ENCODE measurements at regions not wholly inside any gene's neighbourhood (a gene's known extent, or its start where the extent isn't known, plus 50 kb on each side); places are given as distances from the start of the nearest gene placed in this dataset.

DNA sequence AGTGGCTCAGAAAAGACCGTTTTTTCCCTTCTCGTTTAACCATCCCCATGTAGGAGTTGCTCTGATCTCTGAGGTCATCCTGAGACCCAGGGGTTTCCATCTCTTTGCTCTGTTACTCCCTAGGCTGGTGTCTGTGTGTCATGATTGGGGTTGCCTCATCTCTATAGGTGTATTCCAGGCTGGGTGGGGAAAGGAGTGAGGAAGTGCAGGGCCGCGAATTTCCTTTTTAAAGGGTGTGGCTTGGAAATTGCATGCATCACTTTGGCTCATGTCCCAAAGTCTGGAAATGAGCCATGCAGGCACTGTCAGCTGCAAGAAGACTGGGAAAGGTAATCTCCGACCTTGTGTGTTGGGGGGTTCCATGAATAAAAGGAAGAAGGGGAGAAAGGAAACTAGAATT, 201.9 kb downstream of the AACS start:
- H3K4me3 ChIP-seq (ENCODE audit: low read depth, low read length) = no peak overlapping the region
- TF ChIP-seq, protein P1, sequence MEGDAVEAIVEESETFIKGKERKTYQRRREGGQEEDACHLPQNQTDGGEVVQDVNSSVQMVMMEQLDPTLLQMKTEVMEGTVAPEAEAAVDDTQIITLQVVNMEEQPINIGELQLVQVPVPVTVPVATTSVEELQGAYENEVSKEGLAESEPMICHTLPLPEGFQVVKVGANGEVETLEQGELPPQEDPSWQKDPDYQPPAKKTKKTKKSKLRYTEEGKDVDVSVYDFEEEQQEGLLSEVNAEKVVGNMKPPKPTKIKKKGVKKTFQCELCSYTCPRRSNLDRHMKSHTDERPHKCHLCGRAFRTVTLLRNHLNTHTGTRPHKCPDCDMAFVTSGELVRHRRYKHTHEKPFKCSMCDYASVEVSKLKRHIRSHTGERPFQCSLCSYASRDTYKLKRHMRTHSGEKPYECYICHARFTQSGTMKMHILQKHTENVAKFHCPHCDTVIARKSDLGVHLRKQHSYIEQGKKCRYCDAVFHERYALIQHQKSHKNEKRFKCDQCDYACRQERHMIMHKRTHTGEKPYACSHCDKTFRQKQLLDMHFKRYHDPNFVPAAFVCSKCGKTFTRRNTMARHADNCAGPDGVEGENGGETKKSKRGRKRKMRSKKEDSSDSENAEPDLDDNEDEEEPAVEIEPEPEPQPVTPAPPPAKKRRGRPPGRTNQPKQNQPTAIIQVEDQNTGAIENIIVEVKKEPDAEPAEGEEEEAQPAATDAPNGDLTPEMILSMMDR (IDR thresholded peaks at IDR 0.05; ENCODE audit: borderline replicate concordance, insufficient read depth, low read depth, low read length) = no peak

DNA sequence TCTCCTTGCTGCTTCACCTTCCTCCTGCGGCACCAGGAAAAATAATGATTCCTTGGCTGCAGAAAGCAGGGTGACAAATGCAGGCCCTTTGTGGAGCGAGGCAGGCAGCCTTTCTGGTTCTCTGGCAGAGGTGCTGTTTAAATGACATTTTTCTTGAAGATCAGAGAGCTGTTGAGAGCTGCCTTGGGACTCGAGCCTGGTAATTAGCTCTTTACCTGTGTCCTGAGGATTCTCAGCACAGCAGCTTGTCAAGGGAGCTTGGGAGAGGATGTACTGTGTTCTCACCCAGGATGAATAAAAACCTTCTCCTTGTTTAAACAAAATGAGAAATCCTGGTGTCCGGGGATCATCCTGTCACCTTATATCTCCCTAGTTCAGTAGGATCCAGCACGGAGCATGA, 204.0 kb downstream of the AACS start:
- no peak overlapping the region for H3K4me3 ChIP-seq (ENCODE audit: low read depth, low read length)
- TF ChIP-seq, protein P1 (IDR thresholded peaks at IDR 0.05; ENCODE audit: borderline replicate concordance, insufficient read depth, low read depth, low read length) = no peak

DNA sequence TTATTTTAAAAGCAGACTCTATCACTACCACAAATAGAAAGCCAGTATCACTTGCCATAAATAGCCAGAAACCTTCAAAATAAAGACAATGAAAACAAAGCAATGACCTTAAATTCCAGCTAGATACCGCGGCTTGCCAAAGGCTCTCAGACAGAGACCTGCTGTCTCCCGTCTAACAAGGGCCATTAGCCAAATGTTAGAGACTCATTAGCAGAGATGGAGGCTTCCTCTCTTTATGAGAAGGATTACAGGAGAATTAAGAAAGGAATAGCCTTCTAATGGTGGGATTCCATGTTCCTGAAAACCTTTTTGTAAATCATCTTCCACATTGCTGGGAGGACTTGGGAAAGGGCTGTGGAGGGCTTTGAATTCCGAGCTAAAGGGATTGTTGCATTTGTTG, 206.7 kb downstream of the AACS start:
- TF ChIP-seq, protein P1 (IDR thresholded peaks at IDR 0.05; ENCODE audit: borderline replicate concordance, insufficient read depth, low read depth, low read length) = no peak
- no peak overlapping the region for H3K4me3 ChIP-seq (ENCODE audit: low read depth, low read length)

DNA sequence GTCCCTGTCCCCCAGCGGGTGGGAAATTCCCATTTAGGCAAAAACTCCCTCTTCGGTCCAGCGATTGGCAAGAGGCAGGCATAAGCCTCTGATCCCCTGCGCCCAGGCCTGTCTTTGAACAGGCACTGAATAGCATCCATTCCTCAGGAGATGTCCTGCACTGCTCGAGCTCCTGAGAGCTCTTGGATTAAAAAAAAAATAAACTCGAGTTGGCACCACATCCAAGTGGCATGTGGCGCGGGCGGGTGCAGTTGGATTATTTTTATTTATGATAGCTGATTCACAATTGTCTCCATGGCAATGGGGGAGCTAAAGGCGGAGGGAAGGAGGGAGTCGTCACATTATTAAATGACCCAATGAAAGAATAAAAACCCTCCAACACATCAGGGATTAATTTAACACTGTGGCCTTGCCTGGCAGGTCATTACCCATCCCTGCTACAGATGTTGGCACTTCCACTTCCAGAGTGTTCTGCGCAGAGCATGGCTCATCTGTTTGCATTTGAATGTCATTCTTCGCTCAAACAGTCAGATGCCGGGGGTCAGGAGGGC, 207.2 kb downstream of the AACS start:
- TF ChIP-seq, protein P1 (IDR thresholded peaks at IDR 0.05; ENCODE audit: borderline replicate concordance, insufficient read depth, low read depth, low read length) = no peak
- H3K4me3 ChIP-seq (ENCODE audit: low read depth, low read length) = no peak overlapping the region

DNA sequence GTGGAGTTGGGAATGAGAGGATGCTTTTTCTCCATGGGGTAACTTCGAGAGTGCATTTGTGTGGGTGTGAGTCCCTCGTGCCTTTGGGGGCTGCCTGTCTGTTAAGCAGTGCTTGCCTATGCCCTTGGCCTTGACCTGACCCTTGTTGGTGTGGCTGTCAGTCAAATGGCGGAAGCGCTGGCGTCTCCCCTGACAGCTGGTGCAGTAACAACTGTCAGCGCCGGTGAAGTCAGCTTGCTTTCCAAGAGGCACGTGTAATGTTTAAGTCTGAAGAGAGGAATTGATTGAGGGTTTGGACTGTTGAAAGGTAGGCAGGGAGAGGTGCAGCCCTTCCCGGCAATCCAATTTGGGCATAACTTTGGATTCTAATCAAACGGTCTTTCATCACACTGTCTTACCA, 211.3 kb downstream of the AACS start:
- TF ChIP-seq, protein P1 (IDR thresholded peaks at IDR 0.05; ENCODE audit: borderline replicate concordance, insufficient read depth, low read depth, low read length) = no peak

DNA sequence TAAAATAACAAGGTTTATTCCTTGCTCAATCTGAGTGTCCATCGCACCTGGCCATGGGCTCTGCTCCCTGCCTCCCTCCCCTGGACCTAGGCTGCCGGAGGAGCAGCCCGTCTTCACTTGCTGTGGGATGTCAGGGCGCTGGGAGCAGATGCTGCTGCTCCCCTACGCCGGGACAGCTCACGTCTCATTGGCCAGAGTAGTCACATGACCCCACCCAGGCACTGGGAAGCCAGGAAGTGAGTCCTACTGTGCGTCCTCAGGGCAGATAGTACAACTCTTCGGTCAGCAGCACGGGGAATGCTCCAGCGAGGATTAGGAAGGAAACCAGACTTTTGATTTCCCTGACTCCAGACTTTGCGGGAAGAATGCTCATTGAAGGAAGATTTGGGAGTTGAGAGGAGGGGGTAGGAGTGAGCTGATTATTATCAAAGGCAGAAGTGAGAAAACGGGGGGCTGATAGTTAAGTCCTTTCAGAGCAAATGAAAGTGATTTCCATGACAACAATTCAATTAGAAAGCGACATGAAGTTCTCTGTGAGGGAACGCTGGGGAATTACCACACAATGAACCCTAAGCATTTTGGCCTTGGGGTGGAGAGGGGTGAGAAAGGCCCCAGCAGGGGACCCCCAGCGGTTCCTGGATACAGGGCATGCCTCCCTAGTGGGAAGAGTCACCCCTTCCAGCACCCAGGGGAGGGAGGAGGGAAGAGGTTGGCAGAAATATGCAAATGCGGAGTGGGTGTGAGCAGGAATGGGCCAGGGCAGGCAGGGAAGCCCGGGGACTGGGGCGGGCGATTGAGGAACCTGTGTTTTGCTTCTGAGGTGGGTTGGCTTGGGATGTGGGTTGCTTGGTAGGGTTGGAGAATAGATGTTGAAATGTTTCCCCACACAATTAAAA, 215.5 kb downstream of the AACS start:
- TF ChIP-seq, protein P1 (IDR thresholded peaks at IDR 0.05; ENCODE audit: borderline replicate concordance, insufficient read depth, low read depth, low read length) = no peak
- H3K4me3 ChIP-seq (ENCODE audit: low read depth, low read length) = no peak overlapping the region

More for the DNA sequence above, 211.3 kb downstream of the AACS start:
- no peak overlapping the region for H3K4me3 ChIP-seq (ENCODE audit: low read depth, low read length)

DNA sequence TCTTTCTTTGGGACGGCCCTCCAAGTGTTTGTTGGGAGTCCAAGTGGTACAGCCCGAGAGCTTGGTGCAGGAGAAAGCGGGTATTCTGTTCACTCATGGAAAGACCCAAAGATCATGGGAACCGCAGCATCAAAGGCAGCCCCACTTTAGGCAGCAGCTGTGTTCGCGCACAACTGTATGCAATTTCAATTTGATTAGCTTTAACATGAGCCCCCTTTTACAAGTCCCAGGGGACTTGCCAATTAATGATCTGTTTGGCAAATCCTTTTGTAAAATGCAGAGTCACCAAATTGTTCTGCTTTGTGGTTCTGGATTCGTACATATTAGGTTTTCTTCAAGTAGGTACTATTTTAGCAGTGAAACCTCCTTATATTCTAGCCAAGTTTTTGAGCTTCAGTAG, 217.7 kb downstream of the AACS start:
- TF ChIP-seq, protein P1 (IDR thresholded peaks at IDR 0.05; ENCODE audit: borderline replicate concordance, insufficient read depth, low read depth, low read length) = no peak

More for the DNA sequence above, 217.7 kb downstream of the AACS start:
- no peak overlapping the region for H3K4me3 ChIP-seq (ENCODE audit: low read depth, low read length)

Data from GM12875 (cell line).